OCI-LY1 (cell line): ENCODE measurements at regions not wholly inside any gene's neighbourhood (a gene's known extent, or its start where the extent isn't known, plus 50 kb on each side); places are given as distances from the start of the nearest gene placed in this dataset.

Experiments used
- H2AFZ ChIP-seq: fragments of 200-600 bp; sonication (generic), shearing (Covaris generic); 2 replicates; pipeline ENCODE4 v1.6.0; 2014; ENCODE audit warnings: antibody characterized with exemption, mild to moderate bottlenecking, low read length
- H3F3A ChIP-seq: fragments of 200-600 bp; sonication (generic), shearing (Covaris generic); 2 replicates; pipeline ENCODE4 v1.6.0; 2014; ENCODE audit warnings: mild to moderate bottlenecking, antibody characterized with exemption, low read length, moderate library complexity; ENCODE audit not compliant: insufficient read depth
- H3K27ac ChIP-seq: fragments of 200-600 bp; sonication (generic); 2 replicates; pipeline ENCODE4 v1.5.1; 2014; ENCODE audit warnings: low read length, mixed run types, mild to moderate bottlenecking, low read depth; ENCODE audit not compliant: poor library complexity, severe bottlenecking
- H3K27me3 ChIP-seq: fragments of 200-600 bp; sonication (generic); 2 replicates; pipeline ENCODE4 v1.6.0; 2014; ENCODE audit warnings: antibody characterized with exemption, mild to moderate bottlenecking, low read length, moderate library complexity; ENCODE audit not compliant: insufficient read depth
- H3K36me3 ChIP-seq: fragments of 200-600 bp; sonication (generic); 2 replicates; pipeline ENCODE4 v1.6.1; 2014; ENCODE audit warnings: mild to moderate bottlenecking, antibody characterized with exemption, low read length, moderate library complexity, mixed read lengths; ENCODE audit not compliant: insufficient read depth
- H3K4me1 ChIP-seq: fragments of 200-600 bp; sonication (generic); 2 replicates; pipeline ENCODE4 v1.5.1; 2014; ENCODE audit warnings: mild to moderate bottlenecking, low read length, moderate library complexity; ENCODE audit not compliant: insufficient read depth, severe bottlenecking
- H3K4me2 ChIP-seq: fragments of 200-600 bp; sonication (generic), shearing (Covaris generic); 2 replicates; pipeline ENCODE4 v1.6.1; 2014; ENCODE audit warnings: low read length
- H3K4me3 ChIP-seq: fragments of 200-600 bp; sonication (generic); 2 replicates; pipeline ENCODE4 v1.5.1; 2014; ENCODE audit warnings: low read length, low read depth, mild to moderate bottlenecking, mixed read lengths; ENCODE audit not compliant: poor library complexity, severe bottlenecking
- H3K79me2 ChIP-seq: fragments of 200-600 bp; shearing (Covaris generic); 2 replicates; pipeline ENCODE4 v1.6.1; 2016; ENCODE audit warnings: mixed run types, low read length, mixed read lengths; ENCODE audit not compliant: insufficient read depth
- H3K9ac ChIP-seq: fragments of 200-600 bp; sonication (generic), shearing (Covaris generic); 2 replicates; pipeline ENCODE4 v1.6.1; 2014; ENCODE audit warnings: mild to moderate bottlenecking, low read length, mixed read lengths
- H3K9me2 ChIP-seq: fragments of 200-600 bp; sonication (generic), shearing (Covaris generic); 2 replicates; pipeline ENCODE4 v1.6.1; 2014; ENCODE audit warnings: low read depth, mild to moderate bottlenecking, low read length, mixed read lengths
- H3K9me3 ChIP-seq: fragments of 200-600 bp; shearing (Covaris generic); 2 replicates; pipeline ENCODE4 v1.6.1; 2014; ENCODE audit warnings: low read length, mixed read lengths
- H4K20me1 ChIP-seq: fragments of 200-600 bp; sonication (generic), shearing (Covaris generic); 2 replicates; pipeline ENCODE4 v1.6.0; 2016; ENCODE audit warnings: mild to moderate bottlenecking, low read length; ENCODE audit not compliant: insufficient read depth
- CTCF ChIP-seq: fragments of 200-600 bp; sonication (generic), shearing (Covaris generic); IDR thresholded peaks from 2 replicates; pipeline ENCODE4 v1.5.1; 2017; ENCODE audit warnings: mild to moderate bottlenecking, antibody characterized with exemption, low read length, moderate library complexity, mixed read lengths
- EZH2 ChIP-seq: fragments of 200-600 bp; sonication (generic), shearing (Covaris generic); IDR thresholded peaks from 2 replicates; pipeline ENCODE4 v1.8.0; 2017; ENCODE audit warnings: borderline replicate concordance, mixed run types, mild to moderate bottlenecking, antibody characterized with exemption, low read length, moderate library complexity, mixed read lengths

- Histone ChIP-seq H3K4me2 (no peak overlapping the region), H3K4me1 (no peaks in the 10 kb centered on the region), H3K4me3 (no peak overlapping the region), H3K36me3 (no peaks in the 10 kb centered on the region), H3K27me3 (no peaks in the 10 kb centered on the region), H3K9me3 (no peaks in the 10 kb centered on the region), H3F3A (no peaks in the 10 kb centered on the region), H2AFZ (no peak overlapping the region), H3K79me2 (no peaks in the 10 kb centered on the region), H4K20me1 (no peaks in the 10 kb centered on the region), H3K27ac (no peak overlapping the region), H3K9me2 (no peaks in the 10 kb centered on the region), H3K9ac (no peak overlapping the region)
- TF ChIP-seq CTCF (no peak), EZH2 (no peak)
These were observed 66.8 kb upstream of the UBE2E1 start for GRCh38 chr3:23738944-23739343.

GRCh38 chr3:23739536-23739935 is 66.2 kb upstream of the UBE2E1 start:
- no peak overlapping the region for H3K9ac ChIP-seq
- H3K27me3 ChIP-seq, result no peaks in the 10 kb centered on the region
- H2AFZ ChIP-seq, result no peak overlapping the region
- H3K36me3 ChIP-seq, result no peaks in the 10 kb centered on the region
- H3K4me1 ChIP-seq, result no peaks in the 10 kb centered on the region
- H3K4me2 ChIP-seq, result no peak overlapping the region
- no peaks in the 10 kb centered on the region for H3K79me2 ChIP-seq
- H3K9me3 ChIP-seq, result no peaks in the 10 kb centered on the region
- H3K4me3 ChIP-seq, result no peak overlapping the region
- TF ChIP-seq EZH2, result no peak
- no peak for TF ChIP-seq CTCF
- no peak overlapping the region for H3K27ac ChIP-seq
- H3F3A ChIP-seq, result no peaks in the 10 kb centered on the region
- no peaks in the 10 kb centered on the region for H3K9me2 ChIP-seq
- no peaks in the 10 kb centered on the region for H4K20me1 ChIP-seq

GRCh38 chr3:23740517-23740965 is 65.2 kb upstream of the UBE2E1 start:
- TF ChIP-seq EZH2 (no peak), CTCF (no peak)
- Histone ChIP-seq H3F3A (no peaks in the 10 kb centered on the region), H3K9me3 (no peaks in the 10 kb centered on the region), H3K4me1 (no peaks in the 10 kb centered on the region), H3K27ac (no peak overlapping the region), H4K20me1 (no peaks in the 10 kb centered on the region), H3K4me3 (no peak overlapping the region), H3K9ac (no peak overlapping the region), H3K9me2 (no peaks in the 10 kb centered on the region), H2AFZ (no peak overlapping the region), H3K79me2 (no peaks in the 10 kb centered on the region), H3K27me3 (no peaks in the 10 kb centered on the region), H3K36me3 (no peaks in the 10 kb centered on the region), H3K4me2 (no peak overlapping the region)
